HCEC 1CT (cell line): ENCODE measurements at regions not wholly inside any gene's neighbourhood (a gene's known extent, or its start where the extent isn't known, plus 50 kb on each side); places are given as distances from the start of the nearest gene placed in this dataset.

ENCODE experiments used
- DNase-seq: peaks from one replicate; pipeline ENCODE4 v3.0.0-alpha.2; 2017

- no peak for DNase-seq
Measured at GRCh38 chr18:8458546-8459215, 150.6 kb upstream of the RAB12 start.

GRCh38 chr18:8460748-8461147 lies 148.5 kb upstream of the RAB12 start:
- DNase-seq, result no peak

DNA sequence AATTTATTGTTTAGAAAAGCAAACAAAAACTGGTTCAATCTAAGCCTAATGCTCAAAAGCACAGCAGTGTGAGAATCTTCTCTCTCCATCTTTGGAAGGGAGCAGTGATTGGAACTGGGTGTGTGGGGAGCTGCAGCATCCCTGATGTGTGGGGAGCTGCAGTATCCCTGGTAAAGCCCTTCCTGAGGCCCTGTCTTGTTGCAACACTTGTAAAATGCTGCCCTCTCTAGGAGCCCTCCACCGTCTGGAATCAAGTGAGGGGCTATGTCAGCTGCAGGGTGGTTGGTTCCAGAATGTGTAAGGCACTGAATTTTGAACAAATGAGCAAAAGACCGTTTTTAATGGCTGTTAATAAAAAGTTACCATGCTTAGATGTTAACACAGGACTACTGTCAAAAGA lies 147.7 kb upstream of the RAB12 start:
- no peak for DNase-seq

- DNase-seq, result no peak
Measured at GRCh38 chr18:8462651-8463185, 146.5 kb upstream of the RAB12 start.

GRCh38 chr18:8463791-8464190 lies 145.4 kb upstream of the RAB12 start:
- no peak for DNase-seq

DNA sequence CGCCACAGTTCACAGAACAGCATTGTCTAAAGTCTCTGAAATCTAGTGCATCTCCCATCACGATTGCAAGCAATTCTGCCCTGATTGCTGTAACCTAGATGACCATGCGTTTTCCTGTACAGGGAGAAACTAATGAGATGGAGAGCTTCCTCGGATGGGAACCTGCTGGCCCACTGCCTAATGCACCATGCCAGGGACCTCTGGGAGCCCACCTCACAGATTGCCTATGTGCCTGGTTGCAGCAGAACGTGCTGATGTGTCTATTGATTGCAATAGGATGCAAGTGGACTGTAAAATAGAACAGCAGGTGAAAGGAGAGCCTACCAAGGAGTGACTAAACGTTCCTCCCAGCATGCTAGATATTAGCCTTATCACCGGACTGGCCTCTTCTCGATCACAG lies 141.0 kb upstream of the RAB12 start:
- no peak for DNase-seq

DNA sequence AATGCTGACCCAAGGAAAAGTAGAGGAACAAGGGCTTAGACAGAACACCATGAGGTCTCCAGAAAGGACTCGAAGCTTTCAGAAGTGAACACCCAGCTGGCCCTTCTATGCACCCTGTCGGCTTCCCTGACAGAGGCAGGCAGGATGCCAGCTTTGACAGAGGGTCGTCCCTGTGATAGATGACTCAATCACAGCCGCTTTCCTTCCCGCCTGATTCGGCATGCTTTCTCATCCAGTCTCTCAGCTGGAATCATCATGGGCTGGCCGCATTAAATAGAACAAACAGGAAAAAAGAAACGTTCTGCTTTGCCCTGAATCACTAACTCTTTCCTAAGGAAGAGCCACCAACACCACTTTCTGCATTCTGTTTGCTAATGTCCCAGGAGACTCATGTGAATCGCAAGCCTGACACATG lies 140.3 kb upstream of the RAB12 start:
- no peak for DNase-seq

GRCh38 chr18:8469544-8470130 lies 139.6 kb upstream of the RAB12 start:
- no peak for DNase-seq

GRCh38 chr18:8471372-8471771 lies 137.9 kb upstream of the RAB12 start:
- DNase-seq, result no peak

DNA sequence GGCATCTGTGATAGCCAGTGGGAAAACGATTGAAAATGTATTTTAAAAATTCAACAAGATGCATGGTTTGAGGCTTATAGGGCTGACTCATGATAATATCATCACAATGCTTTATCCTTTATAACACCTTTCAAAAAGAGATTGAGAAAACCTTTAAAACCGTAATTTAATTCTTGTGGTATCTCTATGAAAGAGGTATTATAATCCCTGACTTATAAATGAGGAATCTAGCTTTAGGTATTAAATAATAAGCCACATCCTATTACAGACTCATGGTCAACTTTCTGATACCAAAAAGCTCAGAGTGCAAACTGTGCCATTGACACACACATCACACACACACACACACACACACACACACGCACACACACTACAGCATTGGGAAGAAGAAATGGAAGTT lies 134.6 kb upstream of the RAB12 start:
- DNase-seq, result no peak

GRCh38 chr18:8477615-8478014 lies 131.6 kb upstream of the RAB12 start:
- no peak for DNase-seq

DNA sequence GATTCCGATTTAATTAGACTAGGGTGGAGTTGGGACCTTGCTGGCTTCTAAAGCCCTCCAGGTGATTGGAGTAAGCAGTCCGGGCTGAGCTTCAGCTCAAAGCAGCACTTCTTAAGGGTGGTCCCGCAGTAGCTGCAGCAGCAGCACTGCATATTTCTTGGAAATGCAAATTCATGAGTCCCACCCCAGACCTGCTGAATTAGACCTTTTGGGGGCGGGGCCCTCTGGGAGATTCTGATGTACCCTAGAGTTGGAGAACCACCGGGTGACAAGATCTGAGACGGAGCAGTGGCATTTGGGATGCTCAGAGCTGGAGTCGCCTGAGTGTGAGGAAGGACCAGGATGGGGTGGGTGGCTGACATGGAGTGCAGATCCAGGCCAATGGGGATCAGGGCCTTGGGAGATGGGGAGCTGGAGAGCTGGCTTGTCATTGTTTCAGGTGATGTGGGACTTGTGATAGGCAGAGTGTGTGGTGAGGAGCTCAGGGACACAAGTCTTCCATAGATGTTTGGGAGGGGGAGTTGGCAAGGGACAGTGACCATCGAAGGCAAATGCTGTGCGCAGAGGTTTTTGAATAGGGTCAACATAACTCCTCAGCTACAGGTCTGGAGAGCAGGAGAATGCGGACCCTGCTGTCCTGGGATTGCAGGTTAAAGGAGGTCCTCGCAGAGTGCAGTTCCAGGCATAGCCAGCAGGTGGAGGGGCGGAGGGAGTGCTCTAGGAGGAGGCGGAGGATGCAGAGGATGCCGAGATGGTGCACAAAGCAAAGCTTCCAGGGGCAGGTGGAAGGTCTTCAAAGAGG lies 130.9 kb upstream of the RAB12 start:
- peak; percentile 25 for DNase-seq

DNA sequence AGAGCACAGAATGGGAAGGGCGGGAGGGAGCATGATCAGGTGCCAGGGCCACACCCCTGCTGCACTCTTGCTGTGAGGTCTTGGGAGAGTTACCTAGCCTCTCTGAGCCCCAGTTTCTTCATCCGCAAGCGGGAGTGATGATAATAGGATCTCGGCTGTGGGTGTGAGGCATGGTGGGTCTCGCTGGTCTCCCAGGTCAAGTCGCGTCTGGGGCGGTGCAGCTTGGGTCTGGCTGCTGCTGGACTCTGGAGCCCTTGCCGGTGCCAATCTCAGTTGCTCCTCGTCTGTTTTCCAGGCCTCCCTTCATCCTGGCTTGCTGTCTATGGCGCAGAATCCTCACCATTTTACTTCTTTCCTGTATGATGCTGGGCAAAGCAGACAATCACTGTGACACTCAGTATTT lies 130.3 kb upstream of the RAB12 start:
- no peak for DNase-seq

GRCh38 chr18:8479789-8480188 lies 129.4 kb upstream of the RAB12 start:
- no peak for DNase-seq

DNA sequence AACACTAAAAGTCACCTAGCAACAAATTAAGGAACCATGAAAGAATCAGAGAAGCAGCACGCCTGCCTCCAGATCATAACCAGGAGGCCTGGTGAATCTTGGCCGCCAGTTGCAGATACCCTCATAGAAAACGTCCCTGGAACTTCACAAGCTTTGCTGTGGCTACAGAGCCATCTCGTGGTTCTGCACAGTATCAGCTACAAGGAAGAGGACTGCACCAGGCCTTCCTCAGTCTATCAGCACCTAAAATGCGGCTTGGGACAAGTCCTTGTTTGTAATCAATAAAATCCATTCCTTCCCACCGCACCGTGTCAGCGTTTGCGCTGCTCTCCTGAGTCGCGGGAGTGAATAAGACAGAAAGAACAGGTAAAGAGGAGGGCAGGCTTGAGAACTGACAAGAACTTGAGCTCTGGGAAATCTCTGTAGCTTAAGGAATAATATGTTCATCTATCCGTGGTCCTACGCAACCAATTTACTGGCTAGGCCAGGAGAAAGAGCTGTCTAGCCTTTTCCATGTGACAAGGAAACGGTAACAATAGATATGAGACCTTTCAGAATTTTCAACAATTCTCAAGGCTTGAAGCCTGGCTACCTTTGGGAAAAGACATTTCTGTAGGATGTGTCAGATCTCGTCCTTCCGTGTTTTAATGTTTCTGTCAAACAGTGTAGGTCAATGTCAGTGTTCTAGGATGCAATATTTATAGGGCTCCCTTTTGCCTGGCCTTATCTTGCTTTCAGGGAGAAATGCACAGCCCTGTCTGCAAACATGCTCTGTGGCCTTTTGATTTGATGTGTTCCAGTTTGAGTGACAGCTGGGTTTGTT lies 128.5 kb upstream of the RAB12 start:
- DNase-seq, result peak; percentile 41

- DNase-seq, result no peak
Measured at GRCh38 chr18:8484951-8485350, 124.3 kb upstream of the RAB12 start.

GRCh38 chr18:8489761-8490160 lies 119.5 kb upstream of the RAB12 start:
- no peak for DNase-seq

DNA sequence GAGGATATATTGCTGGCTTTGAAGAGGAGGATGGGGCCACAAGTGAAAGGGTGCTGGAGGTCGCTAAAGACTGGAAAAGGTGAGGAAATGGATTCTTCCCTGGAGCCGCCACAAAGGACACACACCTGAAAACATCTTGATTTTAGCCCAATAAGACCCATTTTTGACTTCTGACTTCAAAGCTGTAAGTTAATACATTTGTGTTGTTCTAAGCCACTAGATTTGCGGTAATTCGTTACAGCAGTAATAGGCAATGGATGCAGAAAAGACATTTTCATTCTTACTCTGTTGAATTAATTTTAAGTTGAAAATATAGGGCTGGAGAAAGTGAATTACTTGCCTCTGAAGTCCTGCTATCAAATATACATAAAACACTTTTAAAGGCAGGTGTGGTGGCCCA lies 117.7 kb upstream of the RAB12 start:
- no peak for DNase-seq

- DNase-seq, result no peak
Measured at GRCh38 chr18:8493141-8493540, 116.1 kb upstream of the RAB12 start.

DNA sequence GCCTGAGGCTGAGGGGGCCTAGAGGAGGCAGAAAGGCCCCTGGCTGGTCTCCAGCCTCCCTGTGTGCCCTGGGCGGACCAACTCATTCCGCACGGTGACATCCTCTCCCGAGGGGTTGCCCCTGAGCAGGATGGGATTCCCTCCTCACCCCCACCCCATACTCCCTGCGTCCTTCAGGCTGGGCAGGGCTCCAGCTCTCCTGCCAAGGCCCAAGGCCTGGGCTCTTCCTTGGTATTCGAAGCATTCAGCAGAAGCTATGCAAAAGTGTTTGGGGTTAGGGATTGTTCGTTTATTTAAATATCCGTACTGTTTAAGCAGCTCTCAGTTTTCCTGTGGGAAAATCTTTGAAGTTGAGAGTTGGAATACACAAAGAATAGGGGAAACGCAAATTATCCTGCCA lies 113.1 kb upstream of the RAB12 start:
- no peak for DNase-seq

- DNase-seq, result no peak
Measured at GRCh38 chr18:8498905-8499304, 110.3 kb upstream of the RAB12 start.

DNA sequence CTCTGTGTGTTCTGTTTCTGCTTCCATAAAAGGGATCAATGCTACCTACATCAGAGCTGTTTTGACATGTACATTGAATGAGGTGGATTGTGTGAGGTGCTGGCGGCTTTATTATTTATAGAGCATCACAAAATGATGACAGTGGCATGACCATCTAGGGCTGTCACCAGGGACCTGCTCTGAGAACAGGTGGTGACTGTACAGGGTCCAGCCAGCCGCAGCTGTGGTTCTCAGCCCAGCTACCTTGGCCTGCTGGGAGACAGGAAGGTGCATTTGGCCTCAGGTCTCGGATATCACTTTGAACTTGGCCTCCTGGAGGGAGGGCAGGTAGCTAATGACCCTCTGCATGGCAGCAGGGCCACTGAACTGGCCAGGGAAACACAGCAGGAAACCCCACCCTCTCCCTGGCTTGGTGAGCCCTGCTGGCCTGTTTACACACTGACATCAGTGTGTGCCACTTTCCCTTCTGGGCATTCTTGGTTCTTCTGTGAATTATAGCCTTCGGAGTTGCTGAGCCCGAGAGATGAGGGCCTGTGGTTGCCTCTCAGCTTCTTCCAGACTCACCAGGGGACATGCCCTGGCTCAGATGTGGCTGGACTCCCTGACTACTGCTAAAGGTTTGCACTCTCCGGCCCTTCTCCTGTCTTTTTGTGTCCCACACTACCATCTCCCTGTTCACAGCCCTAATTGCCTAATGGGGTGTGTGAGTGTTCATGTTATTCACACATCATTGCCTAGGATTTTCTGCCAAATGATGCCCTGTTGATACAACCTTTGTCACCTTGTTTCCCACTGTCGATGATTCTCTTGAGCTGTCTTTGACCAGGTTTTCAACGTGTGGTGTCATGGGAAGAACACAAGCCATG lies 109.2 kb upstream of the RAB12 start:
- DNase-seq, result no peak
